Activated naive CD4-positive, alpha-beta T cell treated with anti-CD3 and anti-CD28 coated beads, Interleukin-2, amount 50 U/mL, for 24 hours (primary cell): ENCODE measurements at regions not wholly inside any gene's neighbourhood (a gene's known extent, or its start where the extent isn't known, plus 50 kb on each side); places are given as distances from the start of the nearest gene placed in this dataset.

Source experiments
- H3K27ac Mint-ChIP-seq: one replicate; pipeline ENCODE4 v1.8.0; 2021; ENCODE audit warnings: mild to moderate bottlenecking, mixed read lengths
- H3K27me3 Mint-ChIP-seq: one replicate; pipeline ENCODE4 v1.8.0; 2021; ENCODE audit warnings: mixed read lengths
- H3K36me3 Mint-ChIP-seq: one replicate; pipeline ENCODE4 v1.8.0; 2021; ENCODE audit warnings: mixed read lengths
- H3K4me1 Mint-ChIP-seq: one replicate; pipeline ENCODE4 v1.8.0; 2021; ENCODE audit warnings: mixed read lengths
- H3K4me3 Mint-ChIP-seq: one replicate; pipeline ENCODE4 v1.8.0; 2021; ENCODE audit warnings: mild to moderate bottlenecking, mixed read lengths
- H3K9me3 Mint-ChIP-seq: one replicate; pipeline ENCODE4 v1.8.0; 2021; ENCODE audit warnings: mixed read lengths

DNA sequence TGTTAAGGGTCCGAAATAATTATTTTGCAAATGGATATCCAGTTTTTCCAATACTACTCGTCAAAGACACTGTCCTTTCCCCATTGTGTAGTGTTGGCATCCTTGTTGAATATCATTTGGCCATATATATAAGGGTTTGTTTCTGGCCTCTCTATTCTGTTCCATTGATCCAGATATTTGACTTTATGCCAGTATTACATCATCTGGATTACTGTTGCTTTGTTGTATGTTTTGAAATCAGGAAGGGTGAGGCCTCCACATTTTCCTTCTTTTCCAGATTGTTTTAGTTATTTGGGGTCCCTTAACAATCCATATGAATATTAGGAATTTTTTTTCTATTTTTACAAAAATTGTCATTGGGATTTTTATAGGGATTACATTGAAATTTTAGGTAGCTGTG lies 244.1 kb downstream of the GPD2 start:
- Mint-ChIP-seq H3K4me1 (no peaks in the 10 kb centered on the region), H3K9me3 (no peaks in the 10 kb centered on the region), H3K27ac (no peak overlapping the region), H3K36me3 (no peaks in the 10 kb centered on the region), H3K27me3 (peaks cover 8% of the 10 kb centered on the region), H3K4me3 (no peak overlapping the region)

DNA sequence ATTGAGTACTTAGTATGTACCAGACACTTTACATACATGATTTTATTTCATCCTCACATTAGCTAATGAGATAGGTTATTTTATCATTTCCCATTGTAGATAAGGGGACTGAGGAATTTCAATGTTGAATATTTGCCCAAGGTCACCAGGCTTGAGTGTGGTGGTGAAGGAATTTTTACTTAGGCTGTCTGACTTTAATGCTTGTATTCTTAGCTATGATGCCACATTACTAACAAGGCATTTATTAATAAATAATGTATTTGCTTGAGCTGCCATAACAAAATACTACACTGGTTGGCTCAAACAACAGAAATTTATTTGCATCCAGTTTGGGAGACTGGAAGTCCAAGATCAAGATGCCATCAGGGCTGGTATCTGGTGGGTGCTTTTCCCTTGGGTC lies 250.9 kb downstream of the GPD2 start:
- no peaks in the 10 kb centered on the region for H3K9me3 Mint-ChIP-seq
- peaks cover 7% of the 10 kb centered on the region for H3K27me3 Mint-ChIP-seq
- no peak overlapping the region for H3K4me3 Mint-ChIP-seq
- no peaks in the 10 kb centered on the region for H3K4me1 Mint-ChIP-seq
- no peak overlapping the region for H3K27ac Mint-ChIP-seq
- H3K36me3 Mint-ChIP-seq: no peaks in the 10 kb centered on the region

DNA sequence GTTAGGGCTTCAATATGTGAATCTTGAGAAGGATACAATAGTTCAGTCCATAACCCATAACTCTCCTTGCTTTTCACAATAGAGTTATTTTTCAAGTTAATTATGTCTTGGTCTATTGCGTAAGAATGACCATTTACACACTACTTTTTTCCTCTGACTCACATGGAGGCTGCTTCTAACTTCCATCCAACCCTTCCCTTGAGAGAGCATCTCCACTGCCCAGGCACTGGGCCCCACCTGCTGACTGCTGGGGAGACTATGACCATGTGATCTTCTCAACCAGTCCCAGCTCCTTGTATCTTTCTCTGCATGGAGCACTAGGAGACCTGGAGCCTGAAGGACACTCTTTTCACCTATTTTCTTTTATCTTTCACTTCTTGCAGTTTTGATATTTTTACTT lies 251.5 kb downstream of the GPD2 start:
- H3K36me3 Mint-ChIP-seq: no peaks in the 10 kb centered on the region

DNA sequence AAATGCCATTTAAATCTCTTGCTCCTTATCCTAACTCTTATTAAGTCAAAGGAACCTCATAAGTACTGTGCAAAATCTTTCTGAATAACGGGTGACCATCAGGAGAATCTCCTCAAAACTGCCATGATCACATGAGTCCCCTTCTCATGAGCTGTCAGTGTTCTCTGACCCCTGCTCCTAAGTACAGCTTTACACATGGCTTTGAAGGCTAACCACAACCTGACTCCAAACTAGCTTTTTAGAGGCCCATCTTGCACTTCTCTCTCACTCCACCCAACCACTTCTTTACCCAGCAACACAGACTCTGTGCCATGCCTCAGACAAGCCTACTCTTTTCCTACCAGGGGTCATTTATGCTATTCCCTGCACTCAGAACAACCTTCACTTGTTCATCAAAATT lies 253.8 kb downstream of the GPD2 start:
- Mint-ChIP-seq H3K4me1 (no peaks in the 10 kb centered on the region), H3K4me3 (no peak overlapping the region), H3K27ac (no peak overlapping the region), H3K9me3 (no peaks in the 10 kb centered on the region), H3K36me3 (no peaks in the 10 kb centered on the region), H3K27me3 (no peaks in the 10 kb centered on the region)

More for the DNA sequence above, 251.5 kb downstream of the GPD2 start:
- H3K4me3 Mint-ChIP-seq: no peak overlapping the region
- H3K4me1 Mint-ChIP-seq: no peaks in the 10 kb centered on the region
- H3K9me3 Mint-ChIP-seq: no peaks in the 10 kb centered on the region
- no peak overlapping the region for H3K27ac Mint-ChIP-seq
- H3K27me3 Mint-ChIP-seq: peaks cover 5% of the 10 kb centered on the region

DNA sequence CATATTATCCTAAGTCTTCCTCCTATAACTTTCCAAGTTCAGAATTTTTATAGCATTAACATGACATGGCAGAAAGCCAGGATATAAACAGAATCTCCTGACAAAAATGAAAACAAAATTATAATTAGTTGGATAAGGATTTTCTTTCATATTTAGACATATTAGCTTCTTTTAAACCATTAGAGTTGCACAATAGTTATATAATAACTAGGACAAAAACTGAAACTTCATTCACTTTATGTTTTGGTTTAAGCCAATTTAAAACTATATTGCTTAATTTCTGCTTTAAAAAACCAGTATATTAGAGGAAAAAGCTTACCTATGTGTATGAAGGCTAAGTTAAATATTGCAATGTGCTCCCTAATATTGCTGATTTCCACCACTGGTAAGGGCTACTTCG lies 254.8 kb downstream of the GPD2 start:
- Mint-ChIP-seq H3K36me3 (no peaks in the 10 kb centered on the region), H3K4me3 (no peak overlapping the region), H3K9me3 (no peaks in the 10 kb centered on the region), H3K27me3 (no peaks in the 10 kb centered on the region), H3K27ac (no peak overlapping the region), H3K4me1 (no peaks in the 10 kb centered on the region)

DNA sequence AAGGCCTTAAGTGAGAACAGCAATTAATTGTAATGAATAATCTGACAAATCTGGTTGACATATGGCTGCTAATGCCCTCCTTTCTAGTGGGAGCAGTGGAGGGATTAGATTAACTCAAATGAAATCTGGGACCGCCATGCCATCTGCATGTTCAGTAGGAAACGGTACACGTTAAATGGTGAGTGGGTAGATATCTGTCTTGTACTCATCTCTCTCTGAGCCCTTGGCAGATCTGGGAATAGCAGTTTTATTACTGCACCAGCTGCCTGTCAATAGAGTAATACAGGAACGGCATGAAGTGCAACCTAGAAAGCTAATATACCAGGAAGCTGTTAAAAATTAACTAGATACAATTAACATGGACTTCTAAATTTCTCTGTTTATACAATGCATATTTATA lies 258.8 kb downstream of the GPD2 start:
- no peaks in the 10 kb centered on the region for H3K4me1 Mint-ChIP-seq
- H3K27ac Mint-ChIP-seq: no peak overlapping the region
- no peaks in the 10 kb centered on the region for H3K27me3 Mint-ChIP-seq
- no peak overlapping the region for H3K4me3 Mint-ChIP-seq
- no peaks in the 10 kb centered on the region for H3K36me3 Mint-ChIP-seq
- no peaks in the 10 kb centered on the region for H3K9me3 Mint-ChIP-seq

DNA sequence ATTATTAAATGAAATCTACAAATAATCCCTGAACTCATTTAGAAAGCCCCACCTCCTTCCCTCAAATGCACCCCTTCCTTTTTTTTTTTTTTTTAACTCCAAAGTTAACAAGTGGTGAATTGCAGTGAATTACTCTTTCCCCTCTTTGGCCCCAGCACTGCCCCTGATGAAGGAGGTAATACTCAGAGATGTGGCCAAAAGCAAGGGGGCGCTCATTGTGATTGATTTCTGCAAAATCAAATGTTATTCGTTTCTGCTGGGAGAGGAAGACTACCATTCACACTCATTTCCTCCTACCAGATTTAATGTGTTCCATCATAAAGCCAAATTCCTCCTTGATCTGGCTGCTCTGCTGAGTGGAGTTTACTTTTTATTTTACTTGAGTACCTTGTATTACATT lies 259.4 kb downstream of the GPD2 start:
- H3K27ac Mint-ChIP-seq: no peak overlapping the region
- no peaks in the 10 kb centered on the region for H3K36me3 Mint-ChIP-seq
- H3K4me1 Mint-ChIP-seq: no peaks in the 10 kb centered on the region
- H3K4me3 Mint-ChIP-seq: no peak overlapping the region
- no peaks in the 10 kb centered on the region for H3K9me3 Mint-ChIP-seq
- H3K27me3 Mint-ChIP-seq: peaks cover 2% of the 10 kb centered on the region

DNA sequence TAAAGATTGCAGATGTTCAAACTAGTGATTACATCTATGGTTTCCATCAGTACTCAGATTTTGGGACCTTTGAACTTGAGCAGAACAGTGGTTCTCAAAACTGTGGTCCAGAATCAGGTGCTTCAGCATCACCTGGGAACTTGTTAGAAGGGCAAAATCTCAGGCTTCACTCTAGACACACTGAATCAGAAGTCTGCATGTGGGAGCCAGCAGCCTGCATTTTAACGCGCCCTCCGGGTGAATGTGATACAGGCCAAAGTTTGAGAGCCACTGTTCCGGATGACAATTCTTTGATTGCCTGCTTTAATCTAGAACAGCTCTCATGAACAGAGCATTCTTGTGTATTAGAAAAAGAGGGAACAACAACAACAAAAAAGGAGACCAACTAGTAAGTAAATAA lies 261.7 kb downstream of the GPD2 start:
- no peaks in the 10 kb centered on the region for H3K4me1 Mint-ChIP-seq
- no peak overlapping the region for H3K4me3 Mint-ChIP-seq
- H3K27me3 Mint-ChIP-seq: peaks cover 4% of the 10 kb centered on the region
- no peaks in the 10 kb centered on the region for H3K9me3 Mint-ChIP-seq
- H3K27ac Mint-ChIP-seq: no peak overlapping the region
- no peaks in the 10 kb centered on the region for H3K36me3 Mint-ChIP-seq

DNA sequence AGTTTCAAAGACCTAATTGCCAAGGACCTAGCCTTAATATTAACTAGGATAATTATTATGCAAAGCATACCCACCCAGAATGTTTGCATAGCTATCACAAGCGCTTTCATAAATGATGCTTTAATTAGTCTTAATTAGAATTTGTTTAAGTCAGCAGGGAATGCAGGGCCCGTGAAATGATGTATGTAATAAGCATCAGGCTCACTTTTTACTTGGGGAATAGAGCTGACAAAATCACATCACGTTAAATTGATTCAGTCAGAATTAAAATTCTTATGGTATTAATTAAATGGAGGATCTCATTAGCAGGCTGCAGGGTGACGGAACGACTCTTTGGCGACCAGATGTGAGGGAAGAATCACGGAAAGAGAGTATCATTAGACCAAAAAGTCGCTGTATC lies 264.5 kb downstream of the GPD2 start:
- Mint-ChIP-seq H3K4me3 (no peak overlapping the region), H3K27me3 (peaks cover 4% of the 10 kb centered on the region)

DNA sequence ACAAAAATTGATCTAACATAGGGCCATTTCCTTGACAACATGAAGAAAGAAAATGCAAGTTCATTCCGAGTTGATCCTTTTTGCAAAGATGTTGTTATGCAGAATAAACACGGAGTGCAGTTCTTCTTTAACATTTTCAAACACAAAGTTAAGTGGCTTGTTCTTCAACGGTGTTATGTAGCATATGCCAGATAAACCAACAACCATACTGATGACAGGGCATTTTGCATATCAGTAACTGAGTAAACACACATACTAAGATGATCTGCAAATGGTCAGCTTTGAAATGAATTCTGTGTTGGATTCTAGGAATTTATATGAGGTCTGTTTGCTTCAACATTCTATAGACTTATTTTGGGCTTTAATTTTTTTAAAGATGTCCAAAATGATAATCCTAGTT lies 266.4 kb downstream of the GPD2 start:
- Mint-ChIP-seq H3K4me3 (no peak overlapping the region), H3K27me3 (peaks cover 7% of the 10 kb centered on the region), H3K27ac (no peak overlapping the region), H3K4me1 (no peaks in the 10 kb centered on the region), H3K9me3 (no peaks in the 10 kb centered on the region), H3K36me3 (no peaks in the 10 kb centered on the region)

More for the DNA sequence above, 264.5 kb downstream of the GPD2 start:
- Mint-ChIP-seq H3K9me3 (no peaks in the 10 kb centered on the region), H3K4me1 (no peaks in the 10 kb centered on the region), H3K36me3 (no peaks in the 10 kb centered on the region), H3K27ac (no peak overlapping the region)

DNA sequence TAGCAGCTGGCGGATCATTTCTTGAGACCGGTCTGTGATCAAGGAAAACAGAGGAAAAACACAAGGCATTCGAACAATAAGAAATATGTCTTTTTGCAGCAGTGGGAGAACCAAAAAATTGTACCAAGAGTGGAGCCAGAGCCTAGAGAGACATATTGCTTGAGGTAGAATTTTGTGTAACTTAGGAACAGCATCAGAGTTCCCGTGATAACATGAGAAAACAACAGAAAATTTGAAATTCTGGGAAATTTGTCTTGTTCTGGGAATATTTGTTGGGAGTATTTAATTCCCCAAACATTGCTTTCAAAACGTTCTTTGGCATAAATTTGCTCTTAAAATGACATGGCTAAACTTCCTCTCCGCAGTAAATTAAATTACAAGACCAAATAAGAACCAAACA lies 267.5 kb downstream of the GPD2 start:
- H3K27ac Mint-ChIP-seq: no peak overlapping the region
- peaks cover 7% of the 10 kb centered on the region for H3K27me3 Mint-ChIP-seq
- H3K4me1 Mint-ChIP-seq: no peaks in the 10 kb centered on the region
- no peaks in the 10 kb centered on the region for H3K9me3 Mint-ChIP-seq
- H3K36me3 Mint-ChIP-seq: no peaks in the 10 kb centered on the region
- H3K4me3 Mint-ChIP-seq: no peak overlapping the region

DNA sequence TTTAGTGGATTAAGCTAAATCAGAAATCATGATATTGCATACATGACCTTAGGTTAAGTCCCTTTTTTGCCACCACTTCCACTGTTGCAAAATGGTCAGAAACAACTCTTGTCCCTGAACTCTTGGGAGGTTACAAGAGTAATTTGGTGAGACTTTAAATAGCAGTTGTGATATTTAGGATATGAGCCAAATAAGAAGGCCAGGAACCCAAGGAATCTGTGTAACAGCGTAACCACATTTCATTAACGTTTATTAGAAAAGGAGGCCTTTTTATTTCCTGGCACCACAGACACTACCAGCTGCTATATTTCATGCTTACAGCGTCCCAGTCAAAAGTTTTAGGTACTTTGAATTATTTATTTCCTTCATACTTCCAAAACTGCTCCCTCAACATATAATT lies 268.0 kb downstream of the GPD2 start:
- H3K27ac Mint-ChIP-seq: no peak overlapping the region
- H3K36me3 Mint-ChIP-seq: no peaks in the 10 kb centered on the region
- H3K27me3 Mint-ChIP-seq: peaks cover 7% of the 10 kb centered on the region
- H3K4me3 Mint-ChIP-seq: no peak overlapping the region
- H3K4me1 Mint-ChIP-seq: no peaks in the 10 kb centered on the region
- H3K9me3 Mint-ChIP-seq: no peaks in the 10 kb centered on the region

DNA sequence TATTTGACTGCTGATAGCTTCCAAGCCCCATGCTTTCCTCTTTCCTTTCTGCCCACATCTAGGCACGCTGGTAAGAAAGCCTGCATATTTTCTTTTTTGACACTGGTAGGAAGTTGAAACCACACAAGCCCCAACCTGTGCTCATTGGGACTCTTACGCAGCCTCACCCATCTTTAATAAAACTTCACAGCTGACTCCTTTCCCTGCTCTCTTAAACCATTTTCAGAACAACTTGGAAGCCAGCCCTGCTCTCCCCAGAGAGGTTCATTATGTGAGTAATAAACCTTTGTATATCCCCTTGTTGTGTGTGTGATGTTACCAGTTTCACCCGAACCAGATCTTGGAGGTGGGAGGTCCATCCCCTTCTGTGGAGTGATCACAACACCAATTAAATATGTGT lies 268.4 kb downstream of the GPD2 start:
- Mint-ChIP-seq H3K4me3 (no peak overlapping the region), H3K9me3 (no peaks in the 10 kb centered on the region), H3K36me3 (no peaks in the 10 kb centered on the region), H3K4me1 (no peaks in the 10 kb centered on the region), H3K27me3 (peaks cover 7% of the 10 kb centered on the region), H3K27ac (no peak overlapping the region)

DNA sequence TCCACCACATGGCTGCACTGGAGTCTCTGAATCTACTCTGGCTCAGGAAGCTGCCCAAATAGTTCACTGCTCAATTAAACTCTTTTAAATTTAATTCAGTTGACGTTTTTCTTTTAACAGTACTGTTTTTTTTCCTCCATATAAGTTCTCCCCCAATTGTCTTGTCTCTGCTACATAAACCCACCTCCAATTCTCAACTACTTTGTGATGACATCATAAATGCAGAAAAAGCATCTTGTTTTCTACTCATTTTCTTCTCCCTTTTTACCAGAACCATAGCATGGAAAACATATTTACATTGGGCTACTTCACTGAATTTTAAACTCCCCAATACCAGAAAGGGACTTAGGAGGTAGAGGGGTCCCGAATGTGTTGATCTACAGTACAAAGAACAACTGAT lies 270.4 kb downstream of the GPD2 start:
- H3K4me1 Mint-ChIP-seq: no peaks in the 10 kb centered on the region
- no peak overlapping the region for H3K27ac Mint-ChIP-seq
- peaks cover 3% of the 10 kb centered on the region for H3K27me3 Mint-ChIP-seq
- no peaks in the 10 kb centered on the region for H3K9me3 Mint-ChIP-seq
- H3K4me3 Mint-ChIP-seq: no peak overlapping the region
- no peaks in the 10 kb centered on the region for H3K36me3 Mint-ChIP-seq

DNA sequence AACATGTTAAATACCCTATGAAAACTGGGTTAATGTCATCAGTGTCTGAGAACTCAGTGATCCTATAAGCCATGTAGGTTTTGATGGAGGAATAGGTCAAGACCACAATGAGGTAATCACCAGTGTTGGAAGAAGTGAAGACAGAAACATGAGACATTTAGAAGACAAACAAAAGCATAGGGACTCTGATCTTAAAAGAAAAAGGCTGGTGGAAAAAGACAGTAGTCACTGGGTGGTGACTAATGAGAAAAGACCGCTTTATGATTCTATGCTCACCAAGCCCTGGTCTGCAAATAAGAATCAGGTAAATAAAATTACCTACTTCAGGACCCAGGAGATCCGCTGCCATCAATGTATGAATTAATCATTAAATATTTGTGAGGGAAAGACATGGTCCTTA lies 271.9 kb downstream of the GPD2 start:
- Mint-ChIP-seq H3K4me1 (no peaks in the 10 kb centered on the region), H3K36me3 (no peaks in the 10 kb centered on the region), H3K27ac (no peak overlapping the region), H3K9me3 (no peaks in the 10 kb centered on the region), H3K4me3 (no peak overlapping the region), H3K27me3 (peaks cover 3% of the 10 kb centered on the region)

DNA sequence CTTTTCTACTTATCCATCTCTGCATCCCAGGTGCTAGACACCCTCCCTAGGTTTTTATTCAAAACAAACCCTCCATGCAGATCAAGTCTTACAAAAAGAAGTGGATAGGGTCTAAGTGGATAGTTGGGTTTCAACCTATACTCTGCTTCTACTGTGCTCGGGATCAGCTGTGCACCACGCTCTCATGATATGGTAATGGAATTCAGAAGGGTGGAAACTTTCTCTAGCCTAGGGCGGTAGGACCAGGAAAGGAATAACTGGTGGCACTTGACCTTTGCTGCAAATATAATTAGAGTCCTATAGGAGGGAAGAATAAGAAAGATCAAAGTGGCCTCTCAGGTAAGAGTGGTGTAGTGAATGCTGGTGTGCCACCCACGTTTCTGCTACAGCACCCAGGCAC lies 272.9 kb downstream of the GPD2 start:
- Mint-ChIP-seq H3K27me3 (peaks cover 4% of the 10 kb centered on the region), H3K4me1 (no peaks in the 10 kb centered on the region), H3K9me3 (no peaks in the 10 kb centered on the region), H3K27ac (no peak overlapping the region), H3K4me3 (no peak overlapping the region), H3K36me3 (no peaks in the 10 kb centered on the region)

DNA sequence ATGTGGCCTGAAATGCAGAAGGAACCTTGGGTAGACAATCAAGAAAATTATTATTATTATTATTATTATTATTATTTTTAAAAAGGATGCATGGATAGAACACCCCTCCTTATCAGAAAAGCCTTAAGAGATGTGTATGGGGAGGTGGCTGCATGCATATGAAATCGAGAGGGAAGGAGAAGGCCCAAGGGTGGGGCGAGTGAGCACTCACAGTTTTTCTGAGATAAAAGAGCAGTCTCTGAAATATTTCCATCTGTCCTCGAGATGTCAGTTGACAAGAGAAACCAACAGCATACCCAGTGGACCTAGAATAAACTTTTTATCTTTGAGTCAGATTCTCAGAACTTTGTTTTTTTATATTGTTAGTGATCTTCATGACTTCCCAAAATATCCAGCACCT lies 282.9 kb downstream of the GPD2 start:
- Mint-ChIP-seq H3K9me3 (no peaks in the 10 kb centered on the region), H3K27me3 (peaks cover 9% of the 10 kb centered on the region), H3K4me1 (no peaks in the 10 kb centered on the region), H3K27ac (no peak overlapping the region), H3K36me3 (no peaks in the 10 kb centered on the region), H3K4me3 (no peak overlapping the region)

DNA sequence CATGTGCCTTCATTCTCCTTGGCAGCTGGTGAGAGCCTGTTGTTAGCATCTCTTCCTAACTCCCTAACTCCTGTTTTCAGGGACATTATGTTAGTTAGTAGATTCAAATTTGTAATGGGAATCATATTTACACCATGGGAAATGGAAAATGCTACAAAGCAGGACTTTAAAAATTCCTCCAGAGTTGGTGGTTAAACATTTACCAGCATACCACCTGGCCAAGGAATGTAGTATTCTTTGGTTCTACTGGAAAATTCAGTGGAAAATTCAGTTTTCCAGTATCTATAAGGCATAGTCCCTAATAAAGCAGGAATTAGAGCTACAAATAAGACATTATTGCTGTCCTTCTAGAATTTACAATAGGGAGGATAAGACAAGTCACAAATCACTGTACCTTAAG lies 291.7 kb downstream of the GPD2 start:
- no peaks in the 10 kb centered on the region for H3K27me3 Mint-ChIP-seq
- no peaks in the 10 kb centered on the region for H3K4me1 Mint-ChIP-seq
- no peak overlapping the region for H3K4me3 Mint-ChIP-seq

More for the DNA sequence above, 291.7 kb downstream of the GPD2 start:
- Mint-ChIP-seq H3K9me3 (no peaks in the 10 kb centered on the region), H3K36me3 (no peaks in the 10 kb centered on the region), H3K27ac (no peak overlapping the region)
